ENCODE measurements at regions not wholly inside any gene's neighbourhood (a gene's known extent, or its start where the extent isn't known, plus 50 kb on each side); places are given as distances from the start of the nearest gene placed in this dataset.

- Mint-ChIP-seq H3K9me3 (no peaks in the 10 kb centered on the region), H3K27me3 (no peaks in the 10 kb centered on the region), H3K36me3 (ENCODE audit: low read depth) (no peaks in the 10 kb centered on the region), H3K4me3 (no peak overlapping the region), H3K27ac (no peak overlapping the region), H3K4me1 (no peaks in the 10 kb centered on the region)
- CTCF ChIA-PET = no interaction called here
- POLR2A ChIA-PET = no interaction called here
- no peak for DNase-seq
Measured at GRCh38 chr13:21895779-21896178, 224.9 kb downstream of the FGF9 start.

GRCh38 chr13:21897161-21897560 lies 226.3 kb downstream of the FGF9 start:
- no peaks in the 10 kb centered on the region for H3K9me3 Mint-ChIP-seq
- H3K27ac Mint-ChIP-seq = no peak overlapping the region
- no peaks in the 10 kb centered on the region for H3K27me3 Mint-ChIP-seq
- no peak for DNase-seq
- H3K4me1 Mint-ChIP-seq = no peaks in the 10 kb centered on the region
- ChIA-PET CTCF (no interaction called here), POLR2A (no interaction called here)
- no peaks in the 10 kb centered on the region for H3K36me3 Mint-ChIP-seq (ENCODE audit: low read depth)
- H3K4me3 Mint-ChIP-seq = no peak overlapping the region

- no peak for DNase-seq
- no peak overlapping the region for H3K27ac Mint-ChIP-seq
- H3K27me3 Mint-ChIP-seq = no peaks in the 10 kb centered on the region
- CTCF ChIA-PET = no interaction called here
- H3K36me3 Mint-ChIP-seq (ENCODE audit: low read depth) = no peaks in the 10 kb centered on the region
- H3K9me3 Mint-ChIP-seq = no peaks in the 10 kb centered on the region
- no peaks in the 10 kb centered on the region for H3K4me1 Mint-ChIP-seq
- H3K4me3 Mint-ChIP-seq = no peak overlapping the region
- POLR2A ChIA-PET = no interaction called here
Measured at GRCh38 chr13:21898459-21898858, 227.6 kb downstream of the FGF9 start.

- DNase-seq = no peak
- Mint-ChIP-seq H3K4me3 (no peak overlapping the region), H3K4me1 (no peaks in the 10 kb centered on the region), H3K36me3 (ENCODE audit: low read depth) (no peaks in the 10 kb centered on the region), H3K27me3 (no peaks in the 10 kb centered on the region), H3K9me3 (no peaks in the 10 kb centered on the region), H3K27ac (no peak overlapping the region)
- POLR2A ChIA-PET = no interaction called here
- CTCF ChIA-PET = no interaction called here
Measured at GRCh38 chr13:21898945-21899344, 228.1 kb downstream of the FGF9 start.

GRCh38 chr13:21901336-21901735 lies 230.5 kb downstream of the FGF9 start:
- Mint-ChIP-seq H3K4me3 (no peak overlapping the region), H3K27me3 (no peaks in the 10 kb centered on the region), H3K4me1 (no peaks in the 10 kb centered on the region), H3K36me3 (ENCODE audit: low read depth) (no peaks in the 10 kb centered on the region), H3K27ac (no peak overlapping the region), H3K9me3 (no peaks in the 10 kb centered on the region)
- POLR2A ChIA-PET = no interaction called here
- CTCF ChIA-PET = no interaction called here
- DNase-seq = no peak

GRCh38 chr13:21901811-21902708 lies 231.2 kb downstream of the FGF9 start:
- Mint-ChIP-seq H3K9me3 (no peaks in the 10 kb centered on the region), H3K4me1 (no peaks in the 10 kb centered on the region), H3K4me3 (no peak overlapping the region), H3K27me3 (no peaks in the 10 kb centered on the region), H3K27ac (no peak overlapping the region), H3K36me3 (ENCODE audit: low read depth) (no peaks in the 10 kb centered on the region)
- DNase-seq = no peak
- ChIA-PET POLR2A (no interaction called here), CTCF (no interaction called here)

GRCh38 chr13:21902709-21903098 lies 231.8 kb downstream of the FGF9 start:
- POLR2A ChIA-PET = no interaction called here
- Mint-ChIP-seq H3K9me3 (no peaks in the 10 kb centered on the region), H3K27me3 (no peaks in the 10 kb centered on the region), H3K27ac (no peak overlapping the region), H3K4me1 (no peaks in the 10 kb centered on the region), H3K4me3 (no peak overlapping the region), H3K36me3 (ENCODE audit: low read depth) (no peaks in the 10 kb centered on the region)
- no peak for DNase-seq
- CTCF ChIA-PET = no interaction called here

GRCh38 chr13:21905486-21905885 lies 234.6 kb downstream of the FGF9 start:
- ChIA-PET POLR2A (no interaction called here), CTCF (no interaction called here)
- H3K27me3 Mint-ChIP-seq = no peaks in the 10 kb centered on the region
- no peak for DNase-seq
- no peak overlapping the region for H3K27ac Mint-ChIP-seq
- H3K4me3 Mint-ChIP-seq = no peak overlapping the region
- H3K9me3 Mint-ChIP-seq = no peaks in the 10 kb centered on the region
- no peaks in the 10 kb centered on the region for H3K4me1 Mint-ChIP-seq
- no peaks in the 10 kb centered on the region for H3K36me3 Mint-ChIP-seq (ENCODE audit: low read depth)

- Mint-ChIP-seq H3K27me3 (no peaks in the 10 kb centered on the region), H3K36me3 (ENCODE audit: low read depth) (no peaks in the 10 kb centered on the region), H3K4me1 (no peaks in the 10 kb centered on the region), H3K27ac (no peak overlapping the region), H3K9me3 (no peaks in the 10 kb centered on the region), H3K4me3 (no peak overlapping the region)
- ChIA-PET CTCF (no interaction called here), POLR2A (no interaction called here)
- DNase-seq = no peak
Measured at GRCh38 chr13:21909331-21909730, 238.5 kb downstream of the FGF9 start.

GRCh38 chr13:21910546-21910945 lies 239.7 kb downstream of the FGF9 start:
- Mint-ChIP-seq H3K4me3 (no peak overlapping the region), H3K9me3 (no peaks in the 10 kb centered on the region), H3K4me1 (no peaks in the 10 kb centered on the region), H3K36me3 (ENCODE audit: low read depth) (no peaks in the 10 kb centered on the region), H3K27ac (no peak overlapping the region), H3K27me3 (no peaks in the 10 kb centered on the region)
- ChIA-PET POLR2A (no interaction called here), CTCF (no interaction called here)
- DNase-seq = no peak

GRCh38 chr13:21911646-21912298 lies 240.9 kb downstream of the FGF9 start:
- no peak overlapping the region for H3K27ac Mint-ChIP-seq
- H3K27me3 Mint-ChIP-seq = no peaks in the 10 kb centered on the region
- H3K36me3 Mint-ChIP-seq (ENCODE audit: low read depth) = no peaks in the 10 kb centered on the region
- no peaks in the 10 kb centered on the region for H3K4me1 Mint-ChIP-seq
- H3K4me3 Mint-ChIP-seq = no peak overlapping the region
- H3K9me3 Mint-ChIP-seq = no peaks in the 10 kb centered on the region
- DNase-seq = no peak
- ChIA-PET CTCF (no interaction called here), POLR2A (no interaction called here)

GRCh38 chr13:21913010-21913409 lies 242.1 kb downstream of the FGF9 start:
- Mint-ChIP-seq H3K4me3 (no peak overlapping the region), H3K9me3 (no peaks in the 10 kb centered on the region), H3K27me3 (no peaks in the 10 kb centered on the region), H3K4me1 (no peaks in the 10 kb centered on the region), H3K27ac (no peak overlapping the region), H3K36me3 (ENCODE audit: low read depth) (no peaks in the 10 kb centered on the region)
- POLR2A ChIA-PET = no interaction called here
- no peak for DNase-seq
- CTCF ChIA-PET = no interaction called here

GRCh38 chr13:21917086-21918015 lies 246.5 kb downstream of the FGF9 start:
- Mint-ChIP-seq H3K27me3 (no peaks in the 10 kb centered on the region), H3K36me3 (ENCODE audit: low read depth) (no peaks in the 10 kb centered on the region), H3K4me1 (no peaks in the 10 kb centered on the region), H3K27ac (no peak overlapping the region), H3K4me3 (no peak overlapping the region), H3K9me3 (no peaks in the 10 kb centered on the region)
- DNase-seq = no peak
- ChIA-PET POLR2A (no interaction called here), CTCF (no interaction called here)
